Progenitor cell of endocrine pancreas (in vitro differentiated cells): ENCODE measurements at regions not wholly inside any gene's neighbourhood (a gene's known extent, or its start where the extent isn't known, plus 50 kb on each side); places are given as distances from the start of the nearest gene placed in this dataset.

Experiments
- DNase-seq: peaks from one replicate; pipeline ENCODE4 v3.0.0; 2021; ENCODE audit warnings: low spot score; ENCODE audit not compliant: unreplicated experiment
- H3K27ac Mint-ChIP-seq: 2 replicates; pipeline ENCODE4 v1.8.0; 2021; ENCODE audit warnings: mild to moderate bottlenecking, moderate library complexity, mixed read lengths
- H3K27me3 Mint-ChIP-seq: 2 replicates; pipeline ENCODE4 v1.8.0; 2021; ENCODE audit warnings: mixed read lengths
- H3K36me3 Mint-ChIP-seq: 2 replicates; pipeline ENCODE4 v1.8.0; 2022; ENCODE audit warnings: mixed read lengths; ENCODE audit not compliant: insufficient read depth
- H3K4me1 Mint-ChIP-seq: 2 replicates; pipeline ENCODE4 v1.8.0; 2021; ENCODE audit warnings: low read depth, mixed read lengths
- H3K4me3 Mint-ChIP-seq: 2 replicates; pipeline ENCODE4 v1.8.0; 2021; ENCODE audit warnings: low read depth, mild to moderate bottlenecking, moderate library complexity, mixed read lengths
- H3K9me3 Mint-ChIP-seq: 2 replicates; pipeline ENCODE4 v1.8.0; 2021; ENCODE audit warnings: low read depth, mixed read lengths
- TF ChIP-seq, protein P1 (sequence below): fragments of 200-600 bp; sonication (generic); IDR thresholded peaks from one replicate; pipeline ENCODE4 v1.5.0; 2021; ENCODE audit warnings: antibody characterized with exemption, mild to moderate bottlenecking; ENCODE audit not compliant: unreplicated experiment

DNA sequence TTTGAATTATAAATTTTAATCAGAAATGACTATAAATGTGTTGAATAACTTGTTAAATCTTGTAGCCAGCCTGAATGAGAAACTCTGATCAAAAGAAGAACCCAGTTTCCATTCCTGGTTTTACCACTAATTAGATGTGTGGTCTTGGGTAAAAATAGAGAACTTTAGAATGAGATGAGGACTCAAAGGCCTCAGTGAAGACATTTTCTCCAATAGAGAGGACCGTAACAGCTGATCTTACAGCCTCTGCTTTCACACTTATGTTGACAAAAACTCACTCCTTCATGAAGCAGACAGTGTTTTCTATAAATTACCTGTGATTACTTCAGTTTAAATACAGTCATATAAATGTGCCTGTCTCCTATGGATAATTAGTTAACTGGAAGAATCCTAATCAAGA is 200.1 kb upstream of the MEOX2 start:
- no peaks in the 10 kb centered on the region for H3K27me3 Mint-ChIP-seq

DNA sequence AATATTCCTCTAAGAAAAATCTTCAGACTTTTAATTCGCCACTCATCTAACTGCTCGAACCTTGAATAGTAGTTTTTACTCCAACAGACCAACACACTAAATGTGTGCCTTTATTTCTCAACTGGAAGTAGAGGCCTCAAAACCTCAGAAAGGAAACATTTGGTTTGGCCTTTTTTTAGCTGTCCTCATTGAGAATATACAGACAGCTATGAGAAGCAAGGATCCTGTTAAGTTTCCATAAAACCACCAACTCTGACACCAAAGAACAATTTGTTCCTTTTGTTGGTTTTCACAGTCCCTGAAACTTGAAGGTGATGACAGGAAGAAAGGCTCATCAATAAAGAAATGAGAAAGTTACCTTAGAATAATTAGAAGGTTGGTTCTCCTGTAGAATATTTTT is 199.2 kb upstream of the MEOX2 start:
- H3K27me3 Mint-ChIP-seq: no peaks in the 10 kb centered on the region
- no peak overlapping the region for H3K4me3 Mint-ChIP-seq
- H3K27ac Mint-ChIP-seq: no peak overlapping the region
- H3K4me1 Mint-ChIP-seq: no peaks in the 10 kb centered on the region
- no peak for DNase-seq
- TF ChIP-seq, protein P1, sequence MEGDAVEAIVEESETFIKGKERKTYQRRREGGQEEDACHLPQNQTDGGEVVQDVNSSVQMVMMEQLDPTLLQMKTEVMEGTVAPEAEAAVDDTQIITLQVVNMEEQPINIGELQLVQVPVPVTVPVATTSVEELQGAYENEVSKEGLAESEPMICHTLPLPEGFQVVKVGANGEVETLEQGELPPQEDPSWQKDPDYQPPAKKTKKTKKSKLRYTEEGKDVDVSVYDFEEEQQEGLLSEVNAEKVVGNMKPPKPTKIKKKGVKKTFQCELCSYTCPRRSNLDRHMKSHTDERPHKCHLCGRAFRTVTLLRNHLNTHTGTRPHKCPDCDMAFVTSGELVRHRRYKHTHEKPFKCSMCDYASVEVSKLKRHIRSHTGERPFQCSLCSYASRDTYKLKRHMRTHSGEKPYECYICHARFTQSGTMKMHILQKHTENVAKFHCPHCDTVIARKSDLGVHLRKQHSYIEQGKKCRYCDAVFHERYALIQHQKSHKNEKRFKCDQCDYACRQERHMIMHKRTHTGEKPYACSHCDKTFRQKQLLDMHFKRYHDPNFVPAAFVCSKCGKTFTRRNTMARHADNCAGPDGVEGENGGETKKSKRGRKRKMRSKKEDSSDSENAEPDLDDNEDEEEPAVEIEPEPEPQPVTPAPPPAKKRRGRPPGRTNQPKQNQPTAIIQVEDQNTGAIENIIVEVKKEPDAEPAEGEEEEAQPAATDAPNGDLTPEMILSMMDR: no peak
- H3K9me3 Mint-ChIP-seq: no peaks in the 10 kb centered on the region
- H3K36me3 Mint-ChIP-seq: no peaks in the 10 kb centered on the region

More for the DNA sequence above, 200.1 kb upstream of the MEOX2 start:
- DNase-seq: no peak
- H3K27ac Mint-ChIP-seq: no peak overlapping the region
- no peaks in the 10 kb centered on the region for H3K36me3 Mint-ChIP-seq
- no peak overlapping the region for H3K4me3 Mint-ChIP-seq
- no peaks in the 10 kb centered on the region for H3K9me3 Mint-ChIP-seq
- H3K4me1 Mint-ChIP-seq: no peaks in the 10 kb centered on the region
- TF ChIP-seq, protein P1: no peak

DNA sequence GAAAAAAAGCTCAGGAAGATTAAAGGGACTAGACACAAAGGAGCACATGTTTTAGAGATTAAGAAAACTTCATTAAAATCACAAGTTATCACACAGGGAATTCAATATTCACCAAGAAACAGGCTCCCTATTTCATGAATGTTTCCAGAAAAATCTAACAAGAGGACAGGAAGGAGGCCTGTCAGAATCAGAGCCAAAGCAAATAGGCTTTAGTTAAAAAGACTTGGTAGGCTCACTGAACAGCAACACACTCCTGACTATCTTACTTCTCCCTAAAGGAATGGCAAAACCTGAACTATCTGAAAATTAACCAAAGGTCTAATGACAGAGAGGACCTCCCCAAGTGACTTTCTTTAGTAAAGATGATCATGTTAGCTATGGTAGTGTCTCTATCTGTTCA is 188.3 kb upstream of the MEOX2 start:
- peaks cover 4% of the 10 kb centered on the region for H3K4me1 Mint-ChIP-seq
- TF ChIP-seq, protein P1: no peak
- DNase-seq: no peak
- no peak overlapping the region for H3K27ac Mint-ChIP-seq
- H3K9me3 Mint-ChIP-seq: peaks cover 2% of the 10 kb centered on the region
- no peaks in the 10 kb centered on the region for H3K36me3 Mint-ChIP-seq
- H3K27me3 Mint-ChIP-seq: no peaks in the 10 kb centered on the region
- no peak overlapping the region for H3K4me3 Mint-ChIP-seq

DNA sequence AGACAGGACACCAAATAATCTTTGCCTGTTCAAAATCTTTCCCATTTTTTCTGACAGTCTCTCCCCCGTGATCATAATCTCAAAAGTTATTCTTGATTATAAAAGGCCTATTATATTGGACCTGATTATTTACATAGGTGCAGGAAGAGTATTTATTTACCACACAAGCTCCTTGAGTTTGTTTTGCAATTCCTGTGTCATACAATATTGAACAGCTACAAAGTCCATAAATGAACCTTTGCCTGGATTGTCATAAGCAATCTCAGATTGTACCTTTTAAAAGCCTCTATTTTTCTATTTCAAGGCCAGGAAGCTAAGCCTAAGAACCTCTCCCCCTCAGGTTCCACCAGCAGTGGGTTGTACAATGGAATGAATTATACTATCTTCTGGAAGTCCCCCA is 183.9 kb upstream of the MEOX2 start:
- Mint-ChIP-seq H3K27me3 (no peaks in the 10 kb centered on the region), H3K4me3 (no peak overlapping the region), H3K4me1 (peaks cover 4% of the 10 kb centered on the region), H3K36me3 (no peaks in the 10 kb centered on the region), H3K9me3 (no peaks in the 10 kb centered on the region), H3K27ac (no peak overlapping the region)
- no peak for DNase-seq
- TF ChIP-seq, protein P1: no peak

DNA sequence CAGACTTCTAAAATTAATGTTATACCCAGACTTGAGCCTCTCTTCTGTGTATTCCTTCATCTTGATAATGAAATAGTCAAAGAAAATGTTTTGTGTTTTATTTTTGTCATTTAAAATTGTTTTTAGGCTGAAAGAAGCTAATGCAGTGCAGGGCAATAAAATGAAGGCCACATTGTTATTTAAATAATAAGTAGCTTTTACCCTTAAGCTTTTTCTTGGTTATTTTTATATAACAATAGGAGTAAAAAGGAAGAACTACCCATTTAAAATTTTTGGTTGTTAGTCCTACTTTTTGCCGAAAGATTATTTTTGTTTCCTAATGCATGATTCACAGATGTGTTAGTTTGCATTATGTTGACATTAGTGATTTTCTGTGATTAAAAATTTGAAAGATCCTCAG is 181.0 kb upstream of the MEOX2 start:
- no peak overlapping the region for H3K27ac Mint-ChIP-seq

More for the DNA sequence above, 181.0 kb upstream of the MEOX2 start:
- H3K9me3 Mint-ChIP-seq: no peaks in the 10 kb centered on the region
- TF ChIP-seq, protein P1: no peak
- H3K27me3 Mint-ChIP-seq: no peaks in the 10 kb centered on the region
- H3K36me3 Mint-ChIP-seq: no peaks in the 10 kb centered on the region
- DNase-seq: no peak
- H3K4me1 Mint-ChIP-seq: no peaks in the 10 kb centered on the region
- no peak overlapping the region for H3K4me3 Mint-ChIP-seq
